ENCODE measurements at regions not wholly inside any gene's neighbourhood (a gene's known extent, or its start where the extent isn't known, plus 50 kb on each side); places are given as distances from the start of the nearest gene placed in this dataset.

GRCh38 chr20:48057251-48057650, 272.0 kb upstream of the SULF2 start:
- no peaks in the 10 kb centered on the region for H3K4me1 Mint-ChIP-seq
- intact Hi-C loops (cut with micrococcal nuclease) = no loop called here
- H3K4me3 ChIP-seq (ENCODE audit: low read length in 2 of 2) = no peak overlapping the region
- H3K36me3 ChIP-seq (ENCODE audit: insufficient read depth, low read length) = no peaks in the 10 kb centered on the region
- H3K9me3 Mint-ChIP-seq = peaks cover 0 to 5% (median 3%) of the 10 kb centered on the region in 8 donors
- H3K27me3 Mint-ChIP-seq = peaks cover 8 to 19% of the 10 kb centered on the region in 2 donors
- ChIA-PET POLR2A (ENCODE audit: partially characterized antibody) (no interaction called here), CTCF (ENCODE audit: partially characterized antibody) (no interaction called here)
- H3K4me3 Mint-ChIP-seq = no peak overlapping the region
- H3K27ac Mint-ChIP-seq = no peak overlapping the region
- no peaks in the 10 kb centered on the region for H3K36me3 Mint-ChIP-seq
- H3K4me1 ChIP-seq (ENCODE audit: insufficient read depth, low read length) = no peaks in the 10 kb centered on the region
- no peaks in the 10 kb centered on the region for H3K9me3 ChIP-seq (ENCODE audit: control insufficient read depth in 1 of 2, low read length in 2 of 2)
- H3K27me3 ChIP-seq (ENCODE audit: insufficient read depth, low read length) = no peaks in the 10 kb centered on the region
- H3K27ac ChIP-seq (ENCODE audit: low read depth, low read length) = no peak overlapping the region
- DNase-seq = no peak

- Mint-ChIP-seq H3K9me3 (peaks cover 0 to 8% (median 4%) of the 10 kb centered on the region in 8 donors), H3K27ac (no peak overlapping the region), H3K27me3 (peaks cover 13 to 23% of the 10 kb centered on the region in 2 donors), H3K36me3 (no peaks in the 10 kb centered on the region), H3K4me1 (no peaks in the 10 kb centered on the region), H3K4me3 (no peak overlapping the region)
- intact Hi-C loops (cut with micrococcal nuclease) = no loop called here
- ChIA-PET POLR2A (ENCODE audit: partially characterized antibody) (no interaction called here), CTCF (ENCODE audit: partially characterized antibody) (no interaction called here)
- Histone ChIP-seq H3K4me1 (ENCODE audit: insufficient read depth, low read length) (no peaks in the 10 kb centered on the region), H3K4me3 (ENCODE audit: low read length in 2 of 2) (no peak overlapping the region), H3K27me3 (ENCODE audit: insufficient read depth, low read length) (no peaks in the 10 kb centered on the region), H3K9me3 (ENCODE audit: control insufficient read depth in 1 of 2, low read length in 2 of 2) (no peaks in the 10 kb centered on the region), H3K27ac (ENCODE audit: low read depth, low read length) (no peak overlapping the region), H3K36me3 (ENCODE audit: insufficient read depth, low read length) (no peaks in the 10 kb centered on the region)
- DNase-seq = no peak
These were observed 270.9 kb upstream of the SULF2 start for GRCh38 chr20:48056218-48056617.

GRCh38 chr20:48054051-48054450, 268.8 kb upstream of the SULF2 start:
- no peak for DNase-seq
- Mint-ChIP-seq H3K27me3 (peaks cover 17 to 23% of the 10 kb centered on the region in 2 donors), H3K9me3 (peaks cover 3 to 11% (median 5%) of the 10 kb centered on the region in 8 donors), H3K4me1 (no peaks in the 10 kb centered on the region), H3K36me3 (no peaks in the 10 kb centered on the region), H3K27ac (no peak overlapping the region), H3K4me3 (no peak overlapping the region)
- CTCF ChIA-PET (ENCODE audit: partially characterized antibody) = no interaction called here
- Histone ChIP-seq H3K4me3 (ENCODE audit: low read length in 2 of 2) (no peak overlapping the region), H3K36me3 (ENCODE audit: insufficient read depth, low read length) (no peaks in the 10 kb centered on the region), H3K27ac (ENCODE audit: low read depth, low read length) (no peak overlapping the region), H3K9me3 (ENCODE audit: control insufficient read depth in 1 of 2, low read length in 2 of 2) (no peaks in the 10 kb centered on the region), H3K4me1 (ENCODE audit: insufficient read depth, low read length) (no peaks in the 10 kb centered on the region), H3K27me3 (ENCODE audit: insufficient read depth, low read length) (no peaks in the 10 kb centered on the region)
- POLR2A ChIA-PET (ENCODE audit: partially characterized antibody) = no interaction called here
- intact Hi-C loops (cut with micrococcal nuclease) = no loop called here

- CTCF ChIA-PET (ENCODE audit: partially characterized antibody) = no interaction called here
- H3K27me3 ChIP-seq (ENCODE audit: insufficient read depth, low read length) = peaks cover 6% of the 10 kb centered on the region
- DNase-seq = no peak
- intact Hi-C loops (cut with micrococcal nuclease) = no loop called here
- no peaks in the 10 kb centered on the region for H3K36me3 Mint-ChIP-seq
- no peaks in the 10 kb centered on the region for H3K36me3 ChIP-seq (ENCODE audit: insufficient read depth, low read length)
- H3K27ac Mint-ChIP-seq = no peak overlapping the region
- POLR2A ChIA-PET (ENCODE audit: partially characterized antibody) = no interaction called here
- no peaks in the 10 kb centered on the region for H3K9me3 ChIP-seq (ENCODE audit: control insufficient read depth in 1 of 2, low read length in 2 of 2)
- no peaks in the 10 kb centered on the region for H3K4me1 Mint-ChIP-seq
- H3K4me3 Mint-ChIP-seq = no peak overlapping the region
- H3K4me1 ChIP-seq (ENCODE audit: insufficient read depth, low read length) = no peaks in the 10 kb centered on the region
- H3K27ac ChIP-seq (ENCODE audit: low read depth, low read length) = no peak overlapping the region
- H3K4me3 ChIP-seq (ENCODE audit: low read length in 2 of 2) = no peak overlapping the region
- H3K27me3 Mint-ChIP-seq = peaks cover 15 to 24% of the 10 kb centered on the region in 2 donors
- H3K9me3 Mint-ChIP-seq = peaks cover 1 to 11% (median 6%) of the 10 kb centered on the region in 8 donors
These were observed 267.2 kb upstream of the SULF2 start for GRCh38 chr20:48052475-48052835.

- no peaks in the 10 kb centered on the region for H3K9me3 ChIP-seq (ENCODE audit: control insufficient read depth in 1 of 2, low read length in 2 of 2)
- Mint-ChIP-seq H3K4me1 (no peaks in the 10 kb centered on the region), H3K36me3 (no peaks in the 10 kb centered on the region), H3K27ac (no peak overlapping the region), H3K4me3 (no peak overlapping the region), H3K9me3 (peaks cover 0 to 11% (median 5%) of the 10 kb centered on the region in 8 donors), H3K27me3 (peaks cover 15 to 21% of the 10 kb centered on the region in 2 donors)
- H3K4me3 ChIP-seq (ENCODE audit: low read length in 2 of 2) = no peak overlapping the region
- H3K36me3 ChIP-seq (ENCODE audit: insufficient read depth, low read length) = no peaks in the 10 kb centered on the region
- H3K27ac ChIP-seq (ENCODE audit: low read depth, low read length) = no peak overlapping the region
- intact Hi-C loops (cut with micrococcal nuclease) = no loop called here
- ChIA-PET POLR2A (ENCODE audit: partially characterized antibody) (no interaction called here), CTCF (ENCODE audit: partially characterized antibody) (no interaction called here)
- no peak for DNase-seq
- no peaks in the 10 kb centered on the region for H3K4me1 ChIP-seq (ENCODE audit: insufficient read depth, low read length)
- peaks cover 6% of the 10 kb centered on the region for H3K27me3 ChIP-seq (ENCODE audit: insufficient read depth, low read length)
These were observed 266.7 kb upstream of the SULF2 start for GRCh38 chr20:48051794-48052474.

- Mint-ChIP-seq H3K4me1 (no peaks in the 10 kb centered on the region), H3K27me3 (peaks cover 12 to 19% of the 10 kb centered on the region in 2 donors), H3K27ac (no peak overlapping the region), H3K9me3 (peaks cover 0 to 11% (median 5%) of the 10 kb centered on the region in 8 donors), H3K4me3 (no peak overlapping the region), H3K36me3 (no peaks in the 10 kb centered on the region)
- Histone ChIP-seq H3K9me3 (ENCODE audit: control insufficient read depth in 1 of 2, low read length in 2 of 2) (no peaks in the 10 kb centered on the region), H3K4me1 (ENCODE audit: insufficient read depth, low read length) (no peaks in the 10 kb centered on the region), H3K27ac (ENCODE audit: low read depth, low read length) (no peak overlapping the region), H3K4me3 (ENCODE audit: low read length in 2 of 2) (no peak overlapping the region), H3K36me3 (ENCODE audit: insufficient read depth, low read length) (no peaks in the 10 kb centered on the region), H3K27me3 (ENCODE audit: insufficient read depth, low read length) (peaks cover 6% of the 10 kb centered on the region)
- DNase-seq = no peak
- ChIA-PET POLR2A (ENCODE audit: partially characterized antibody) (no interaction called here), CTCF (ENCODE audit: partially characterized antibody) (no interaction called here)
- intact Hi-C loops (cut with micrococcal nuclease) = no loop called here
These were observed 264.4 kb upstream of the SULF2 start for GRCh38 chr20:48049641-48050040.

GRCh38 chr20:48049171-48049570, 263.9 kb upstream of the SULF2 start:
- CTCF ChIA-PET (ENCODE audit: partially characterized antibody) = no interaction called here
- Mint-ChIP-seq H3K27me3 (peaks cover 10 to 17% of the 10 kb centered on the region in 2 donors), H3K36me3 (no peaks in the 10 kb centered on the region), H3K4me1 (no peaks in the 10 kb centered on the region), H3K9me3 (peaks cover 0 to 11% (median 5%) of the 10 kb centered on the region in 8 donors), H3K4me3 (no peak overlapping the region), H3K27ac (no peak overlapping the region)
- Histone ChIP-seq H3K9me3 (ENCODE audit: control insufficient read depth in 1 of 2, low read length in 2 of 2) (no peaks in the 10 kb centered on the region), H3K4me1 (ENCODE audit: insufficient read depth, low read length) (no peaks in the 10 kb centered on the region), H3K27ac (ENCODE audit: low read depth, low read length) (no peak overlapping the region), H3K4me3 (ENCODE audit: low read length in 2 of 2) (no peak overlapping the region), H3K36me3 (ENCODE audit: insufficient read depth, low read length) (no peaks in the 10 kb centered on the region), H3K27me3 (ENCODE audit: insufficient read depth, low read length) (peaks cover 6% of the 10 kb centered on the region)
- POLR2A ChIA-PET (ENCODE audit: partially characterized antibody) = no interaction called here
- intact Hi-C loops (cut with micrococcal nuclease) = no loop called here
- no peak for DNase-seq

- peaks cover 10 to 12% of the 10 kb centered on the region in 2 donors for H3K27me3 Mint-ChIP-seq
- ChIA-PET CTCF (ENCODE audit: partially characterized antibody) (no interaction called here), POLR2A (ENCODE audit: partially characterized antibody) (no interaction called here)
- H3K9me3 Mint-ChIP-seq = peaks cover 0 to 8% (median 4%) of the 10 kb centered on the region in 8 donors
- no peak overlapping the region for H3K4me3 ChIP-seq (ENCODE audit: low read length in 2 of 2)
- H3K27ac Mint-ChIP-seq = no peak overlapping the region
- H3K27me3 ChIP-seq (ENCODE audit: insufficient read depth, low read length) = peaks cover 6% of the 10 kb centered on the region
- H3K4me1 Mint-ChIP-seq = no peaks in the 10 kb centered on the region
- H3K36me3 ChIP-seq (ENCODE audit: insufficient read depth, low read length) = no peaks in the 10 kb centered on the region
- H3K36me3 Mint-ChIP-seq = no peaks in the 10 kb centered on the region
- intact Hi-C loops (cut with micrococcal nuclease) = no loop called here
- DNase-seq = no peak
- H3K9me3 ChIP-seq (ENCODE audit: control insufficient read depth in 1 of 2, low read length in 2 of 2) = no peaks in the 10 kb centered on the region
- H3K4me3 Mint-ChIP-seq = no peak overlapping the region
- H3K27ac ChIP-seq (ENCODE audit: low read depth, low read length) = no peak overlapping the region
- no peaks in the 10 kb centered on the region for H3K4me1 ChIP-seq (ENCODE audit: insufficient read depth, low read length)
These were observed 262.2 kb upstream of the SULF2 start for GRCh38 chr20:48047447-48047846.
